ENCODE measurements at regions not wholly inside any gene's neighbourhood (a gene's known extent, or its start where the extent isn't known, plus 50 kb on each side); places are given as distances from the start of the nearest gene placed in this dataset.

DNA sequence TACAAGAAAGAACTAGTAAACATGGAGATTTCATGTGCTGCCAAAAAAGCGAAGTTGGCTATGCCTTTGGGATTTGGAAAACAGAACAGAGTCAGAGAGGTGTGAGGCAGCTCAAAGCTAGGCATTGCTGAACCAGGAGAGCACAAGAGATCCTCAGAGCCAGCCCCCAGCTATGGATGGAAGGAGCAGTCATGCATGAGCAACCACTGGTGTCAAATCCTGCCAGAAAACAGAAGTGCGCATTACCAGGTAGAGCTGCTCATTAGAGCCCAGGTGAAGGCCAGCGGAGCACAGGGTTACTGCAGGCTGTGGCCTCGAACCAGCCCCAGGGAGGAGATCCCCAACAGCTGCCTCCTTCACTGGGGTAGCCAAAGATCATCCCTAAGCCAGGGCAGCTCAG lies 173.2 kb upstream of the KIAA1217 start:
- CTCF ChIA-PET = interaction anchor here (0.6 kb wide), 1 partner anchor 478 kb away, joined by 3 read pairs; no protein-coding TSS in a partner anchor

GRCh38 chr10:24039315-24039714 lies 169.6 kb upstream of the KIAA1217 start:
- CTCF ChIA-PET = no interaction called here
- TF ChIP-seq GLIS1 (tag by site-specific recombination; IDR thresholded peaks at IDR 0.05) (no peak), ZNF121 (tag by site-specific recombination; IDR thresholded peaks at IDR 0.05) (no peak), TCF7L2 (IDR thresholded peaks at IDR 0.05; ENCODE audit: borderline replicate concordance, low read depth, low read length) (no peak), ZNF558 (tag by site-specific recombination; IDR thresholded peaks at IDR 0.05) (no peak), ZNF610 (tag by site-specific recombination; IDR thresholded peaks at IDR 0.05; ENCODE audit: borderline replicate concordance) (no peak), KLF10 (tag by site-specific recombination; IDR thresholded peaks at IDR 0.05) (no peak)
- TF ChIP-seq, protein P1, sequence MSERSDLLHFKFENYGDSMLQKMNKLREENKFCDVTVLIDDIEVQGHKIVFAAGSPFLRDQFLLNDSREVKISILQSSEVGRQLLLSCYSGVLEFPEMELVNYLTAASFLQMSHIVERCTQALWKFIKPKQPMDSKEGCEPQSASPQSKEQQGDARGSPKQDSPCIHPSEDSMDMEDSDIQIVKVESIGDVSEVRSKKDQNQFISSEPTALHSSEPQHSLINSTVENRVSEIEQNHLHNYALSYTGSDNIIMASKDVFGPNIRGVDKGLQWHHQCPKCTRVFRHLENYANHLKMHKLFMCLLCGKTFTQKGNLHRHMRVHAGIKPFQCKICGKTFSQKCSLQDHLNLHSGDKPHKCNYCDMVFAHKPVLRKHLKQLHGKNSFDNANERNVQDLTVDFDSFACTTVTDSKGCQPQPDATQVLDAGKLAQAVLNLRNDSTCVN (tag by site-specific recombination; optimal IDR thresholded peaks at IDR 0.05) = no peak
- TF ChIP-seq, protein P2, sequence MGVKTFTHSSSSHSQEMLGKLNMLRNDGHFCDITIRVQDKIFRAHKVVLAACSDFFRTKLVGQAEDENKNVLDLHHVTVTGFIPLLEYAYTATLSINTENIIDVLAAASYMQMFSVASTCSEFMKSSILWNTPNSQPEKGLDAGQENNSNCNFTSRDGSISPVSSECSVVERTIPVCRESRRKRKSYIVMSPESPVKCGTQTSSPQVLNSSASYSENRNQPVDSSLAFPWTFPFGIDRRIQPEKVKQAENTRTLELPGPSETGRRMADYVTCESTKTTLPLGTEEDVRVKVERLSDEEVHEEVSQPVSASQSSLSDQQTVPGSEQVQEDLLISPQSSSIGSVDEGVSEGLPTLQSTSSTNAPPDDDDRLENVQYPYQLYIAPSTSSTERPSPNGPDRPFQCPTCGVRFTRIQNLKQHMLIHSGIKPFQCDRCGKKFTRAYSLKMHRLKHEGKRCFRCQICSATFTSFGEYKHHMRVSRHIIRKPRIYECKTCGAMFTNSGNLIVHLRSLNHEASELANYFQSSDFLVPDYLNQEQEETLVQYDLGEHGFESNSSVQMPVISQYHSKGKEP (tag by site-specific recombination; IDR thresholded peaks at IDR 0.05) = no peak

More for the DNA sequence above, 173.2 kb upstream of the KIAA1217 start:
- H3K4me3 ChIP-seq (ENCODE audit: low read depth, low read length) = no peak overlapping the region
- H3K9me3 ChIP-seq (ENCODE audit: control insufficient read depth, insufficient read depth, low read depth, low read length) = no peaks in the 10 kb centered on the region
- POLR2A ChIA-PET = no interaction called here
- no peak overlapping the region for H3K27ac ChIP-seq (ENCODE audit: extremely low read depth, low read depth, low read length)
- TF ChIP-seq FEZF1 (tag by site-specific recombination; IDR thresholded peaks at IDR 0.05) = no peak
- no peak for TF ChIP-seq ZFHX2 (tag by site-specific recombination; conservative IDR thresholded peaks at IDR 0.05)
- TF ChIP-seq OVOL3 (tag by site-specific recombination; IDR thresholded peaks at IDR 0.05) = no peak
- TF ChIP-seq KLF8 (tag by site-specific recombination; IDR thresholded peaks at IDR 0.05) = no peak
- TF ChIP-seq TSHZ1 (tag by site-specific recombination; IDR thresholded peaks at IDR 0.05; ENCODE audit: borderline replicate concordance) = no peak
- no peak for TF ChIP-seq ZNF155 (tag by site-specific recombination; IDR thresholded peaks at IDR 0.05)
- TF ChIP-seq YY2 (tag by site-specific recombination; IDR thresholded peaks at IDR 0.05) = no peak
- TF ChIP-seq BCL11A (tag by site-specific recombination; IDR thresholded peaks at IDR 0.05; ENCODE audit: low read depth) = no peak
- no peak for TF ChIP-seq OSR2 (tag by site-specific recombination; IDR thresholded peaks at IDR 0.05)
- TF ChIP-seq ZNF600 (tag by site-specific recombination; IDR thresholded peaks at IDR 0.05) = no peak
- TF ChIP-seq ZNF76 (tag by site-specific recombination; IDR thresholded peaks at IDR 0.05; ENCODE audit: borderline replicate concordance, low read depth) = no peak
- no peak for TF ChIP-seq REPIN1 (tag by site-specific recombination; IDR thresholded peaks at IDR 0.05; ENCODE audit: low read depth)
- no peak for TF ChIP-seq ZNF112 (tag by site-specific recombination; IDR thresholded peaks at IDR 0.05)
- no peak for TF ChIP-seq ZSCAN30 (tag by site-specific recombination; IDR thresholded peaks at IDR 0.05)
- TF ChIP-seq ZNF175 (tag by site-specific recombination; IDR thresholded peaks at IDR 0.05) = no peak
- TF ChIP-seq, protein P3, sequence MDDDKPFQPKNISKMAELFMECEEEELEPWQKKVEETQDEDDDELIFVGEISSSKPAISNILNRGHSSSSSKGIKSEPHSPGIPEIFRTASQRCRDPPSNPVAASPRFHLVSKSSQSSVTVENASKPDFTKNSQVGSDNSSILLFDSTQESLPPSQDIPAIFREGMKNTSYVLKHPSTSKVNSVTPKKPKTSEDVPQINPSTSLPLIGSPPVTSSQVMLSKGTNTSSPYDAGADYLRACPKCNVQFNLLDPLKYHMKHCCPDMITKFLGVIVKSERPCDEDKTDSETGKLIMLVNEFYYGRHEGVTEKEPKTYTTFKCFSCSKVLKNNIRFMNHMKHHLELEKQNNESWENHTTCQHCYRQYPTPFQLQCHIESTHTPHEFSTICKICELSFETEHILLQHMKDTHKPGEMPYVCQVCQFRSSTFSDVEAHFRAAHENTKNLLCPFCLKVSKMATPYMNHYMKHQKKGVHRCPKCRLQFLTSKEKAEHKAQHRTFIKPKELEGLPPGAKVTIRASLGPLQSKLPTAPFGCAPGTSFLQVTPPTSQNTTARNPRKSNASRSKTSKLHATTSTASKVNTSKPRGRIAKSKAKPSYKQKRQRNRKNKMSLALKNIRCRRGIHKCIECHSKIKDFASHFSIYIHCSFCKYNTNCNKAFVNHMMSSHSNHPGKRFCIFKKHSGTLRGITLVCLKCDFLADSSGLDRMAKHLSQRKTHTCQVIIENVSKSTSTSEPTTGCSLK (tag by site-specific recombination; IDR thresholded peaks at IDR 0.05) = no peak
- TF ChIP-seq, protein P4, sequence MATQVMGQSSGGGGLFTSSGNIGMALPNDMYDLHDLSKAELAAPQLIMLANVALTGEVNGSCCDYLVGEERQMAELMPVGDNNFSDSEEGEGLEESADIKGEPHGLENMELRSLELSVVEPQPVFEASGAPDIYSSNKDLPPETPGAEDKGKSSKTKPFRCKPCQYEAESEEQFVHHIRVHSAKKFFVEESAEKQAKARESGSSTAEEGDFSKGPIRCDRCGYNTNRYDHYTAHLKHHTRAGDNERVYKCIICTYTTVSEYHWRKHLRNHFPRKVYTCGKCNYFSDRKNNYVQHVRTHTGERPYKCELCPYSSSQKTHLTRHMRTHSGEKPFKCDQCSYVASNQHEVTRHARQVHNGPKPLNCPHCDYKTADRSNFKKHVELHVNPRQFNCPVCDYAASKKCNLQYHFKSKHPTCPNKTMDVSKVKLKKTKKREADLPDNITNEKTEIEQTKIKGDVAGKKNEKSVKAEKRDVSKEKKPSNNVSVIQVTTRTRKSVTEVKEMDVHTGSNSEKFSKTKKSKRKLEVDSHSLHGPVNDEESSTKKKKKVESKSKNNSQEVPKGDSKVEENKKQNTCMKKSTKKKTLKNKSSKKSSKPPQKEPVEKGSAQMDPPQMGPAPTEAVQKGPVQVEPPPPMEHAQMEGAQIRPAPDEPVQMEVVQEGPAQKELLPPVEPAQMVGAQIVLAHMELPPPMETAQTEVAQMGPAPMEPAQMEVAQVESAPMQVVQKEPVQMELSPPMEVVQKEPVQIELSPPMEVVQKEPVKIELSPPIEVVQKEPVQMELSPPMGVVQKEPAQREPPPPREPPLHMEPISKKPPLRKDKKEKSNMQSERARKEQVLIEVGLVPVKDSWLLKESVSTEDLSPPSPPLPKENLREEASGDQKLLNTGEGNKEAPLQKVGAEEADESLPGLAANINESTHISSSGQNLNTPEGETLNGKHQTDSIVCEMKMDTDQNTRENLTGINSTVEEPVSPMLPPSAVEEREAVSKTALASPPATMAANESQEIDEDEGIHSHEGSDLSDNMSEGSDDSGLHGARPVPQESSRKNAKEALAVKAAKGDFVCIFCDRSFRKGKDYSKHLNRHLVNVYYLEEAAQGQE (tag by site-specific recombination; IDR thresholded peaks at IDR 0.05) = no peak
- no peak for TF ChIP-seq ZNF140 (tag by site-specific recombination; IDR thresholded peaks at IDR 0.05)
- TF ChIP-seq ZNF670 (tag by site-specific recombination; IDR thresholded peaks at IDR 0.05; ENCODE audit: low read depth) = no peak
- no peaks in the 10 kb centered on the region for H3K36me3 ChIP-seq (ENCODE audit: control insufficient read depth in 2 of 2, insufficient read depth in 1 of 2, low read length in 2 of 2)
- H3K4me1 ChIP-seq (ENCODE audit: control insufficient read depth, insufficient read depth, low read length) = no peaks in the 10 kb centered on the region

More at GRCh38 chr10:24039315-24039714, 169.6 kb upstream of the KIAA1217 start:
- H3K4me3 ChIP-seq (ENCODE audit: low read depth, low read length) = no peak overlapping the region
- no peak overlapping the region for H3K27ac ChIP-seq (ENCODE audit: extremely low read depth, low read depth, low read length)
- POLR2A ChIA-PET = no interaction called here
- no peaks in the 10 kb centered on the region for H3K36me3 ChIP-seq (ENCODE audit: control insufficient read depth in 2 of 2, insufficient read depth in 1 of 2, low read length in 2 of 2)
- no peaks in the 10 kb centered on the region for H3K9me3 ChIP-seq (ENCODE audit: control insufficient read depth, insufficient read depth, low read depth, low read length)
- H3K4me1 ChIP-seq (ENCODE audit: control insufficient read depth, insufficient read depth, low read length) = no peaks in the 10 kb centered on the region

Measured in HEK293 (cell line).